GM21447 (cell line): ENCODE measurements at regions not wholly inside any gene's neighbourhood (a gene's known extent, or its start where the extent isn't known, plus 50 kb on each side); places are given as distances from the start of the nearest gene placed in this dataset.
"Not testable (repeated sequence)": the region's sequence is repeated elsewhere in the genome, so short reads cannot be mapped to it uniquely, and the experiment has no call there.

ENCODE experiments used
- ATAC-seq: cut with Tn5 transposase; IDR thresholded peaks from one replicate; pipeline ENCODE4 v1.9.1; 2021; ENCODE audit not compliant: unreplicated experiment

DNA sequence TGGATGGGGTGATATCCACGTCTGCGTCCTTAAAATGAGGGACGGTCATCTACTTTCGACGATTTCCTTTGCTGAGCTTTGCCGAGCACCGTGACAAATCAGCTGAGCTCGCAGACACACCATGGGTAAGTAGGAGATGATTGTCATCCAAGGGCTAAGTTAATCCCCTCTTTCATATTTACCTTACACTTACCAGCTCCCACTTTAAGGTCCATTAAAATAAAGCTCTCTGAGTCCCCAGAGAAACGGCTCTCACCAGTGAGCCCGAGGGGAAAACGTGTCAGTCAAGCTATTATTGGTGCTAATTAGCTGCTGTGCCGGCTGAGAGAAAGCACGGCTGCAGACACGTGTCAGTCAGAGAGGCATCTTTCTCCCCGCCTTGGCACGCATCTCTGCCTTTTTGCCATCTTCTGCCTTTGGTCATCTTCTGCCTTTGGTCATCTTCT is 72.2 kb downstream of the CRLF2 start:
- no peak for ATAC-seq

DNA sequence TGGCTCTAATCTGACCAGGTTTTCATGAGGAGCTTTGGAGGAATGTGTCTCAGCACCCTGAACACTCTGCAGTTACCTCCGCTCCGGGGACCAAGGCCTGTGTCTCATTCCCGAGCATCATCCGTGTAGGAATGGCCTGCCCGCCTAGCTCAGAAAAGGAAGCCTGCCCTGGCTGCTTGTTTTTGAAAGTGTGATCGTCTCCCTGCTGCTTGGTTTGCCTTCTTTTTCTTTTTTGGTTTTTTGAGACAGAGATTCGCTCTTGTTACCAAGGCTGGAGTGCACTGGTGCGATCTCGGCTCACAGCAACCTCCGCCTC is 73.3 kb downstream of the CRLF2 start:
- ATAC-seq: no peak

DNA sequence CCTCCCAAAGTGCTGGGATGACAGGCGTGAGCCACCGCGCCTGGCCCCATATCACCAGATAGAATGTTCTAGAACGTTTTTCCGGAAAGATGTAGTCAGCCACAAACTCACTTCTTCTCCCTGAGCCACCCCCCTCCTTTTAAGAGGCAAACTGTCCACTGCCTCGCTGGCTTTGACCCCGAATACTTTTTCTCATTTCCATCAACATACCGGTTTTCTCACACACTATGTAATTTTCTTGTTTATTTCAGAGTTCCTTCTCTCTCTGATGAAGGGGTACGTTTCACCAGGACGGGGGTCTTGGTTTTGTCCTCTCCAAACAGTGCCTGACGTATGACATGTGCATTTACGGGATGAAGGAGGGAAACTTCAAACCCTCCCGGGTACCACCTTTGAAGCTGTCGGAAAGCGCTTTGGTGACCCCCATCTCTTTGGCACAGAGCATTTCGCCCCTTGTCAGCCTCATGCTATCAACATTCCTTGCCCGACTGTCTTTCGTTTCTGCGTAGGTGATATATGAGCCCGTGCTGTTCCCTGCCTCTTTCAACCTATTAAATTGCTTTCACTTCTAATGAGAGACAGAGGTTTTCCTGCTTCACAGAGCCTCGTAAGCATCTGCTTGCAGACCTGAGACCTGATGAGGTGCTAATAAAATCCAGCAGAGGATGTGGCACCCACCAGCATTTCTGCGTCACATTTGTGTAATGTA is 73.8 kb downstream of the CRLF2 start:
- no peak for ATAC-seq

DNA sequence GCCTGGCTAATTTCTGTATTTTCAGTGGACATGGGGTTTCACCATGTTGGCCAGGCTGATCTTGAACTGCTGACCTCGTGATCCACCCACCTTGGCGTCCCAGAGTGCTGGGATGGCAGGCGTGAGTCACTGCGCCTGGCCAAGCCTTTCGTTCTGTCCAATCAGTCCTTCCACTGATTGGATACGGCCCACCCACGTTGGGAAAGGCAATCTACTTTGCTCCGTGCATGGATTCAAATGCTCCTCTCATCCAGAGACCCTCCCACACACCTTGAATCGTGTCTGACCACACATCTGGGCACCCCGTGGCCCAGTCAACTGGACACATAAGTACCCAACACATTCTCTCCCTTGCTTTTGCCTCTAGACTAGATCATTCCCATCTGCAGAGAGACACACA is 74.9 kb downstream of the CRLF2 start:
- no peak for ATAC-seq

DNA sequence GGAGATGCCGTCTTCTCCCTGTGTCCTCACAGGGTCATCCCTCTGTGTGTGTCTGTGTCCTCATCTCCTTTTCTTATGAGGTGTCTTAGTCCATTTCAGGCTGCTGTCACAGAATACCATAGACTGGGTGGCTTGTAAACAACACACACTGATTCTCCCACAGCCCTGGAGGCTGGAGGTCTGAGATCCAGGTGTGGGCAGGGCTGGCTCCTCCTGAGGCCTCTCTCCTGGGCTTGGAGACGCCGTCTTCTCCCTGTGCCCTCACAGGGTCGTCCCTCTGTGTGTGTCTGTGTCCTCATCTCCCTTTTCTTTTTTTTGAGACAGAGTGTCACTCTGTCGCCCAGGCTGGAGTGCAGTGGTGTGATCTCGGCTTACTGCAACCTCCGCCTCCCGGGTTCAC is 75.9 kb downstream of the CRLF2 start:
- not testable (repeated sequence) for ATAC-seq

DNA sequence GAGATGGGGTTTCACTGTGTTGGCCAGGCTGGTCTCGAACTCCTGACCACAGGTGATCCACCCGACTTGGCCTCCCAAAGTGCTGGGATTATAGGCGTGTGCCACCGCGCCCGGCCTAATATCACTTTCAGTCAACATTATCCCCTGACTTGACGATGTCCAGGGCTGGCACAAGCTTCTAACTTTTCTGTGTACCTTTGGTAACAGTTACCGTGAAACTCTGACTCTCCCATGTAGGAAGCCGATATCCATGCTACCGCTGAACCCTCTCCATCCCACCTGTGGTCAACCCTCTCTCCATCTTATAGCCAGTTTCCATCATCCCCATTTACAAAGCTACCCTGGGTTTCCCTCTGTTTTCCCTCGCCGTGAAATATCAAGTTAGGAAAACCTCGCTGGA is 77.5 kb downstream of the CRLF2 start:
- ATAC-seq: no peak

DNA sequence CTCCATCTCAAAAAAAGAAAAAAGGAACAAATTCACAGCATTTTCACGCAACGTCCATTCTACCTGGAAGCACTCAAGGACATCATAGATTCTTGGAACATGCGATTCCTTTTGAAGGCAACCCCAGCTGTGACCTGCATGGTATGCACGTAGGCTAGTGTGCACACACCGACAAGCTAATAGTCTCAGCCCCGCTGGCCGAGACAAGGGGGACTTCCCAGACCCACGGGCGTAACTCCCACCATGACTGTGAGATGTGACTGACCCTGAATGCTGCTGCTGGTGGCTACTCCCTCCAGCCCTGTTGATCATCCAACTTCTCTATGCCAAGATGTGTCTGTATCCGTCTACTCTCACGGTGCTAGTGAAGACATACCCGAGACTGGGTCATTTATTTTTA is 78.3 kb downstream of the CRLF2 start:
- no peak for ATAC-seq

DNA sequence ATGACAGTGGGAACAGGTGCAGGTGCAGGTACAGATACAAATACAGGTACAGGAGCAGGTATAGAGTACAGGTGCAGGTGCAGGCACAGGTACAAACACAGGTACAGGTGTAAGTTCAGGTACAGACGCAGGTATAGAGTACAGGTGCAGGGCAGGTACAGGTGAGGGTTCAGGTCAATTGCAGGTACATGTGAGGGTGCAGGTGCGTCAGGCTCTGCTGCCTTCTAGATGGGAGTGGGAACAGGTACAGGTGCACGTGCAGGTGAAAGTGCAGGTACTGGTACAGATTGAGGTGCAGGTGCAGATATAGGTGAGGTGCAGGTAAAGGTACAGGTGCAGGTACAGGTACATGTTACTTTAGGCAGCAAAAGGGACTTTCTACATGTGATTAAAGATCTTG is 85.7 kb downstream of the CRLF2 start:
- no peak for ATAC-seq

DNA sequence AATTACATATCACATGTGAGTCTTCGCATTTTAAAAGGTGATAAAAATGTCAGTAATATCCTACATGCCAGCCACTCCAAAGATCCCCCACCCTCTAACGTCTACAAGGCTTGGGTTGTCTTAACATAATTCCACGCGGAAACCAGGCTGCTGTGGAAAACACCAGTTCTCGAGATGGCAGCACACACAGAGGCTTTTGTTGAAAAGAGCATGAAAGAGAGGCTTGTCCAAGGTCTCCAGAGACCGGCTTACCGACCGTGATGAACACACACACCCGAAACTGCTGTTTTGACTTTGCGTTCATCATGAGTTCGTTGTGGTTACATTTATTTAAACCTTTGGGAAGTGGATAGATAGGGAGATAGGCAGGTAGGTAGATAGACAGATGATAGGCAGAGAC is 87.9 kb downstream of the CRLF2 start:
- ATAC-seq: no peak

DNA sequence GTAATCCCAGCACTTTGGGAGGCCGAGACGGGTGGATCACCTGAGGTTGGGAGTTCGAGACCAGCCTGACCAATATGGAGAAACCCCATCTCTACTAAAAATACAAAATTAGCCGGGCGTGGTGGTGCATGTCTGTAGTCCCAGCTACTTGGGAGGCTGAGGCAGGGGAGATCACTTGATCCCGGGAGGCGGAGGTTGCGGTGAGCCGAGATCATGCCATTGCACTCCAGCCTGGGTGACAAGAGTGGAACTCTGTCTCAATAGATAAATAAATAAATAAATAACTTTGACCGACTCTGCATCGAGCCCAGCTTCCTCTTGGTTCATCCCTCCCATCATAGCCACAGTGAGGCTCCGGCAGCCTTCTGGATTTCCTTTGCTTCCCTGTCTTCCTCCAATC is 89.6 kb downstream of the CRLF2 start:
- ATAC-seq: not testable (repeated sequence)

DNA sequence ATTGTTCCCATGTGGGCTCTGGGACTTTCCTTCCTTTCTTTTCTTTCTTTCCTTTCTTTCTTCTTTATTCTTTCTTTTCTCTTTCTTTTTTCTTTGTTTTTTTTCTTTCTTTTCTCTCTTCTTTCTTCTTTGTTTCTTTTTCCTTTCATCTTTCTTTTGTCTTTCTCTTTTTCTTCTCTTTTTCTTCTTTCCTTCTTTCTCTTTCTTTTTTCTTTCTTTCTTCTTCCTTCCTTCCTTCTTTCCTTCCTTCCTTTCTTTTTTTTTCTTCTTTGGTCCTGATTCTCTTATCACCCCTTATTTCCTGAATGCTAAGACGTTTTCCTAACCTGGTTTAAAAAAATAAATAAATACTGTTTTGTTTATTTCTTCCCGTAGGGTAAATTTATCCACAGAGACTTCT is 93.2 kb downstream of the CRLF2 start:
- no peak for ATAC-seq

DNA sequence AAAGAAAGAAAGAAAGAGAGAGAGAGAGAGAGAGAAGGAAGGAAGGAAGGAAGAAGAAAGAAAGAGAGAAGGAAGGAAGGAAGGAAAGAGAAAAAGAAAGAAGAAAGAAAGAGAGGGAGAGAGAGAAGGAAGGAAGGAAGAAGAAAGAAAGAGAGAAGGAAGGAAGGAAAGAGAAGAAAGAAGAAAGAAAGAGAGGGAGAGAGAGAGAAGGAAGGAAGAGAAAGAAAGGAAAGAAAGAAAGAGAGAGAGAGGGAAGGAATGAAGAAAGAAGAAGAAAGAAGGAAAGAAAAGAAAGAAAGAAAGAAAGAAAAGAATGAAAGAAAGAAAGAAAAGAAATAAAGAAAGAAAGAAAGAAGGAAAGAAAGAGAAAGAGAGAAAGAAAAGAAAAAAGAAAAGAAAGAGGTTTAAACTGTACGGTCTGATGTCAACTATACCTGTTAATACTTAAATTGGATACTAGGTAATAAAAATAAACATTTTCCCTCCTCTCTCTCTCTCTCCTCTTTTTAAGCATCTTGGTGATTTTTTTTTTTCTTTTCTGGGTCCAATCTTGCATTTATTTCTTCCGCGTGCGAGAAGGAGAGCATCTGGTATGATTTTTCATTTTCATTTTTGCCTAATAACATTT is 93.8 kb downstream of the CRLF2 start:
- ATAC-seq: no peak

DNA sequence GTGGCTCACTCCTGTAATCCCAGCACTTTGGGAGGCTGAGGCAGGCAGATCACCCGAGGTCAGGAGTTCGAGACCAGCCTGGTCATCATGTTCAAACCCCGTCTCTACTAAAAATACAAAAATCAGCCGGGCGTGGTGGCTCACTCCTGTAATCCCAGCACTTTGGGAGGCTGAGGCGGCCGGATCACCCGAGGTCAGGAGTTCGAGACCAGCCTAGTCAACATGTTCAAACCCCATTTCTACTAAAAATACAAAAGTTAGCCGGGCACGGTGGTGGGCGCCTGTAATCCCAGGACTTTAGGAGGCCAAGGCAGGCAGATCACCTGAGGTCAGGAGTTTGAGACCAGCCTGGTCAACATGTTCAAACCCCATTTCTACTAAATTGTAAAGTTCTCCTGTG is 97.0 kb downstream of the CRLF2 start:
- ATAC-seq: not testable (repeated sequence)

DNA sequence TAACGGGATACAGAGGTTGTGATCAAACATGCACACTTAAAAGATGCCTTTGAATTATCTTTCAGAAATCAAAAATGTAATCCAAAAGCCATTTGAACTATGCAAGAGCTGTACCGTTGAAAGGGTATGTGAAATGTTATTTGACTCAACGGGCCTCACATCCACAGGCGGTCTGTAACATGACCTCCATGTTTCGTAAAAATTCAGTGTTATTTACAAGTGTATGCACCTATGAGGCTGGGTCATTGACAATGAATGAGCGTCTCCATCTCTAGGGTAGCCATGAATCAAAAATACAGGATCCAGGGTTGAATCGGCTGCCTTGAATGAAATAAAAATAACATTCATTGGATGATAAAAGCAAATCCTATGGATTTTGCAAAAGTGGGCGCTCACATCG is 100.1 kb downstream of the CRLF2 start:
- no peak for ATAC-seq

DNA sequence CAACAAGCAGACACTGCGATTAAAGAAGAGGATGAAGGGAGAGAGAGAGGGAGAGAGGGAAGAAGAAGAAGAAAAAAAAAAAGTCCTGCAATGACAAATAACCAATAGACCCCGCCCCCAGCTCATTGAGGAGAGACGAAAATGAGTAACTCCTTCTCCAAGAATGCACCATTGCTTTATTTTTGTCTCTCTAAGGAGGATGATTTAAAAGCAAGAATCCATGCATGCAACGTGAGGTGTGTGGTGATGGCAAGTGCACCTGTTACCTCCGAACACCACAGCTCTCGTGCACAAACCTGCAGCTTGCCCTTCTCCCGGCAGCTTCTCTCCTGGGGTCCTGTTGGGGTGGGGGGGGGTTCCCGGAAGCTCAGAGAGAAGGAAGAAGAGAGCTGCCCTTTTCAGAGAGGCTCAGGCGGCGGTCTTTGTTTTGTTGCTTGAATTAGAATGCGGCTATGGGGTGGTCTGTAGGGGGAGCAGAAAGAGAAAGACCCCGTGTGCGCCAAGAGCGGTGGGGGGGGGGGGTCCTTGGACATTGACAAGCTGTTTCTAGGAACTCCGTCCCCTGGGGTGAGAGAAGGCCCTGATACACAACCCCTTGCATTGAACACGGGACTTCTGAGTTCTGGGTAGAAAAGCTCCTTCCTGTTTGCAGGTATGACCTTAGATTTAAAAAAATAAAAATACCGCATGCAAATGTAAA is 100.7 kb downstream of the CRLF2 start:
- no peak for ATAC-seq

DNA sequence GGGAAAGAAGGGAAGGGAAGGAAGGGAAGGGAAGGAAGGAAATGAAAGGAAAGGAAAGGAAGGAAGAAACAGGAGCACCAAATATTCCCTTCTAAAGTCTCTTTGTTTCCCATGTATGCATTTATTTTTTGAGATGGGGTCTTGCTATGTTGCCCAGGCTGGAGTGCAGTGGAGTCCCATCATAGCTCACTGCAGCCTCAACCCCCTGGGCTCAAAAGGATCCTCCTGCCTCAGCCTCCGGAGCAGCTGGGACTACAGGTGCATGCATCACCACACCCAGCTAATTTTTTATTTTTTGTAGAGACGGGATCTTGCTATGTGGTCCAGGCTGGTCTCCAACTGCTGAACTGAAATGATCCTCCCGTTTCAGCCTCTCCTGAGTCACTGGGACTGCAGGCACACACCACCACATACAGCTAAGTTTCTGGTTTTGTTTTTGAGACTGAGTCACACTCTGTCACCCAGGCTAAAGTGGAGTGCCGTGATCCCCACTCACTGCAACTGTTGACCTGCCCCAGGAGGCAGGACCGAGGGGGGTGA is 102.8 kb downstream of the CRLF2 start:
- ATAC-seq: no peak

DNA sequence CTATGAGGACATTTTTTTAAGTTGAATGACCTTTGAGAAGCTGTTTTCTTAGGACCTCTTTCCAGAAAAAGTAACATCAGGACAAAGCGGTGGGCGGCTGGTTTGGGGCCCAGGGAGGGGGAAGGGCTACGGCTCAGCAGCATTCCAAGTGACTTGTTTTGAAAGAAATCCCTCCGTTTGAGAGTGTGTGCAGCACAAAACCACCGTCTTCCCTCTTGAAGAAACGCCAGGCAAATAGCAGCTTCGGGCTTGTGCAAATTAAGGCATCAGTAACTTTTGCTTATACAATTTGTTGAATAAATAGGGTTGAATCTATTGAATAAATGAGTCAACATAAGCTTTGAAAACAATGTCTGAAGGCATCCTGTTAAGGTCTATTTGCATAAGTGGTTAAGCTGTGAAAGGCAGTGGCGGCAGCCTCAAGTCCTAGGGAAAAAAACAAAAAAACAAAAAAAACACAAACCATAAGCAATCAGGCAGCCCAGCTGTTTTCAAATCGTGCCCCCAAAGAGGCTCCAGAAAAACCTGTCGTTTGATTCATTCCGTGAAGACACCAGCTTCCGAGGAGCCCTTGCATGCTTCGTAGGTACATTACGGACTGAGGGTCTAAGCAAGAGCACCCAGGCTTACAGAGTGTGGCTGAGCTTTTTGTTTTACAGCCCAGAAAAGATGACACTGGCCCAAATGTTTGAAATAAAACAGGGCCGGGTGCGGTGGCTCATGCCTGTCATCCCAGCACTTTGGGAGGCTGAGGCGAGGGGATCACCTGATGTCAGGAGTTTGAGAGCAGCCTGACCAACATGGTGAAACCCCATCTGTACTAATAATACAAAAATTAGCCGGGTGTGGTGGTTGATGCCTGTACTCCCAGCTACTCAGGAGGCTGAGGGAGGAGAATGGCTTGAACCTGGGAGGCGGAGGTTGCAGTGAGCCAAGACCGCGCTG is 103.7 kb downstream of the CRLF2 start:
- no peak for ATAC-seq

DNA sequence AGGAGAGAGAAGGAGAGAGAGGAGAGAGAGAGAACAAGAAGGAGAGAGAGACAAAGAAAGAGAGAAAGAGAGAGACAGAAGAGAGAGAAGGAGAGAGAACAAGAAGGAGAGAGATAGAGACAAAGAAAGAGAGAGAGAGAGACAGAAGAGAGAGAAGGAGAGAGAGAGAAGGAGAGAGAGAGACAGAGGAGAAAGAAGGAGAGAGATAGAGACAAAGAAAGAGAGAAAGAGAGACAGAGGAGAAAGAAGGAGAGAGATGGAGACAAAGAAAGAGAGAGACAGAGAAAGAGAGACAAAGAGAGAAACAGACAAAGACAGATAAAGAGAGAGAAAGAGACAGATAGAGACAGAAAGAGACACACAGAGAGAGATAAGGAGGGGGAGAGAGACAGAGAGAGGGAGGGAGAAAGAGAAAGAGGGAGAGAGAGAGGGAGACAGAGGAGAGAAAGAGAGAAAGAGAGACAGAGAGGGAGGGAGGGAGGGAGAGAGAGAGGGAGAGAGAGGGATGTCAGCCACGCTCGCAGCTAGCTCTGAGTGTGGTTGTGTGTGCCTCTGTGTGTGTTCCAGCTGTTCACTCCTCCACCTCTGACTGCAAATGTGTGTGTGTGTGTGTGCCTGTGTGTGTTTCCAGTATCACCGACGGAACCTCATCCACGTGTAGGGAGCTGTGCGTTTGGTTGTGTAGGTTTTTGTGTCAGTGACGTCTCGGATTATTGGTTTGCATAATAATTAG is 105.8 kb downstream of the CRLF2 start:
- ATAC-seq: no peak

DNA sequence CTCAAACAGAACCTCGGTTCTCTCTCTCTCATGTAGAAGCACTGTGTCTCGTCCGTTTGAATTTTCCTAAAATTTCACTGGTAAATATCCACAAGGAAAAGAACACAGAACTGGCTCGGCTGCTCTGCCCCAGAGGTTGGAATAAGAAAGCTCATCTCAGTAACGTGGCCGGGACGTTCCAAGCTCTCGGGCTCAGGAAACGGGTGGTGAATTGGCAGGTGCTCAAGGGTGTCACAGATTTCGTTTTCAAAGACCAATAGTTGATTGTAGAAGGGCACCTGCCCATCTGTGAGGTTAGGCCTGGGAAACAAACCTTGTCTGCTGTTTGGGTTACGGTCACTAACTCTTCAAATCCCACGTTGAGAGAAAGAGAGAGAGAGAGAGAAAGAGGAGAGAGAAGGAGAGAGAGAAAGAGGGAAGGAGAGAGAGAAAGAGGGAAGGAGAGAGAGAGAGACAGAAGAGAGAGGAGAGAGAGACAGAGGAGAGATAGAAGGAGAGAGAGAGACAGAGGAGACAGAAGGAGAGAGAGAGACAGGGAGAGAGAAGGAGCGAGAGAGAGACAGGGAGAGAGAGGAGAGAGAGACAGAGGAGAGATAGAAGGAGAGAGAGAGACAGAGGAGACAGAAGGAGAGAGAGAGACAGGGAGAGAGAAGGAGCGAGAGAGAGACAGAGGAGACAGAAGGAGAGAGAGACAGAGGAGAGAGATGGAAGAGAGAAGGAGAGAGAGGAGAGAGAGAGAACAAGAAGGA is 106.6 kb downstream of the CRLF2 start:
- ATAC-seq: no peak

DNA sequence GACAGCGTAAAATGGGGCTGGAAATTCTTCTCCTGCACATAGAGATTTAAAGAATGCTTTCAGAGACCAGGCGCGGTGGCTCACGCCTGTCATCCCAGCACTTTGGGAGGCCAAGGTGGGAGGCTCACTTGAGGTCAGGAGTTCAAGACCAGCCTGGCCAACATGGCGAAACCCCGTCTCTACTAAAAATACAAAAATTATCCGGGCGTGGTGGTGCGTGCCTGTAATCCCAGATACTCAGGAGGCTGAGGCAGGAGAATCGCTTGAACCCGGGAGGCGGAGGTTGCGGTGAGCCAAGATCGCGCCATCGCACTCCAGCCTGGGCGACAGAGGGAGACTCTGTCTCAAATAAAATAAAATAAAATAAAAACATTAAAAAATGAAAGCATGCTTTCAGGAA is 107.4 kb downstream of the CRLF2 start:
- not testable (repeated sequence) for ATAC-seq
